DOHH2 (cell line): ENCODE measurements at regions not wholly inside any gene's neighbourhood (a gene's known extent, or its start where the extent isn't known, plus 50 kb on each side); places are given as distances from the start of the nearest gene placed in this dataset.
"Not testable (repeated sequence)": the region's sequence is repeated elsewhere in the genome, so short reads cannot be mapped to it uniquely, and the experiment has no call there.

Source experiments
- H3F3A ChIP-seq: fragments of 200-600 bp; sonication (generic), shearing (Covaris generic); 2 replicates; pipeline ENCODE4 v1.6.0; 2016; ENCODE audit warnings: antibody characterized with exemption, mild to moderate bottlenecking; ENCODE audit not compliant: control insufficient read depth, insufficient read depth
- H3K27ac ChIP-seq: fragments of 200-600 bp; sonication (generic); 2 replicates; pipeline ENCODE4 v1.5.1; 2014; ENCODE audit warnings: low read depth, mild to moderate bottlenecking, low read length, moderate library complexity
- H3K27me3 ChIP-seq: fragments of 200-600 bp; sonication (generic); 2 replicates; pipeline ENCODE4 v1.6.1; 2014; ENCODE audit warnings: mild to moderate bottlenecking, low read length, mixed read lengths; ENCODE audit not compliant: control insufficient read depth
- H3K36me3 ChIP-seq: fragments of 200-600 bp; sonication (generic); 2 replicates; pipeline ENCODE4 v1.6.1; 2014; ENCODE audit warnings: mild to moderate bottlenecking, low read length, moderate library complexity, mixed read lengths; ENCODE audit not compliant: control insufficient read depth
- H3K4me1 ChIP-seq: fragments of 200-600 bp; sonication (generic); 2 replicates; pipeline ENCODE4 v1.6.1; 2014; ENCODE audit warnings: mild to moderate bottlenecking, low read length, mixed read lengths; ENCODE audit not compliant: control insufficient read depth
- H3K4me2 ChIP-seq: fragments of 200-600 bp; sonication (generic); 2 replicates; pipeline ENCODE4 v1.6.0; 2014; ENCODE audit warnings: mild to moderate bottlenecking, low read length, moderate library complexity
- H3K4me3 ChIP-seq: fragments of 200-600 bp; sonication (generic); 2 replicates; pipeline ENCODE4 v1.5.1; 2014; ENCODE audit warnings: mild to moderate bottlenecking, low read length, mixed read lengths
- H3K79me2 ChIP-seq: fragments of 200-600 bp; sonication (generic); 2 replicates; pipeline ENCODE4 v1.6.1; 2014; ENCODE audit warnings: mild to moderate bottlenecking, low read length, mixed read lengths; ENCODE audit not compliant: control insufficient read depth
- H3K9me2 ChIP-seq: fragments of 200-600 bp; sonication (generic); replicated peaks from 2 replicates; pipeline ENCODE4 v1.6.1; 2014; ENCODE audit warnings: mild to moderate bottlenecking, low read length, mixed read lengths; ENCODE audit not compliant: control insufficient read depth
- H3K9me3 ChIP-seq: fragments of 200-600 bp; sonication (generic); 2 replicates; pipeline ENCODE4 v1.6.1; 2014; ENCODE audit warnings: antibody characterized with exemption, low read length, mixed read lengths; ENCODE audit not compliant: control insufficient read depth, insufficient read depth
- H4K20me1 ChIP-seq: fragments of 200-600 bp; sonication (generic); 2 replicates; pipeline ENCODE4 v1.6.0; 2014; ENCODE audit warnings: low read depth, mild to moderate bottlenecking, antibody characterized with exemption, low read length, moderate library complexity; ENCODE audit not compliant: control insufficient read depth, insufficient read depth
- CTCF ChIP-seq: fragments of 200-600 bp; sonication (generic); IDR thresholded peaks from one replicate; pipeline ENCODE4 v1.5.1; 2014; ENCODE audit warnings: antibody characterized with exemption, mild to moderate bottlenecking, low read depth, low read length; ENCODE audit not compliant: poor library complexity, severe bottlenecking
- EZH2phosphoT487 ChIP-seq: fragments of 200-600 bp; sonication (generic); IDR thresholded peaks from 2 replicates; pipeline ENCODE4 v1.6.1; 2017; ENCODE audit warnings: borderline replicate concordance, mild to moderate bottlenecking, antibody characterized with exemption, low read length, moderate library complexity, mixed read lengths

GRCh38 chr2:190748966-190749365 lies 100.1 kb downstream of the NAB1 start:
- H3K4me1 ChIP-seq: no peaks in the 10 kb centered on the region
- H3K27me3 ChIP-seq: peaks cover 3% of the 10 kb centered on the region; the same call in 1 of the 2 replicates
- H3F3A ChIP-seq: no peaks in the 10 kb centered on the region
- no peak overlapping the region for H3K27ac ChIP-seq
- H3K36me3 ChIP-seq: no peaks in the 10 kb centered on the region
- H3K79me2 ChIP-seq: no peaks in the 10 kb centered on the region
- H3K9me2 ChIP-seq: no peaks in the 10 kb centered on the region
- TF ChIP-seq EZH2phosphoT487: no peak
- TF ChIP-seq CTCF: no peak
- no peak overlapping the region for H3K4me2 ChIP-seq
- H3K4me3 ChIP-seq: no peak overlapping the region
- no peaks in the 10 kb centered on the region for H4K20me1 ChIP-seq
- no peaks in the 10 kb centered on the region for H3K9me3 ChIP-seq

GRCh38 chr2:190755772-190756415 lies 107.0 kb downstream of the NAB1 start:
- Histone ChIP-seq H3K9me3 (no peaks in the 10 kb centered on the region), H3K27ac (no peak overlapping the region), H3K4me1 (no peaks in the 10 kb centered on the region), H3K79me2 (no peaks in the 10 kb centered on the region), H4K20me1 (no peaks in the 10 kb centered on the region), H3K9me2 (no peaks in the 10 kb centered on the region), H3F3A (no peaks in the 10 kb centered on the region), H3K4me3 (no peak overlapping the region), H3K27me3 (no peaks in the 10 kb centered on the region), H3K36me3 (no peaks in the 10 kb centered on the region), H3K4me2 (no peak overlapping the region)
- TF ChIP-seq CTCF (no peak), EZH2phosphoT487 (no peak)

- no peak for TF ChIP-seq EZH2phosphoT487
- TF ChIP-seq CTCF: no peak
- Histone ChIP-seq H3K9me3 (no peaks in the 10 kb centered on the region), H3K4me3 (no peak overlapping the region), H3K27me3 (no peaks in the 10 kb centered on the region), H3F3A (no peaks in the 10 kb centered on the region), H3K27ac (no peak overlapping the region), H3K4me1 (no peaks in the 10 kb centered on the region), H4K20me1 (no peaks in the 10 kb centered on the region), H3K9me2 (no peaks in the 10 kb centered on the region), H3K4me2 (no peak overlapping the region), H3K79me2 (no peaks in the 10 kb centered on the region), H3K36me3 (no peaks in the 10 kb centered on the region)
These were observed 110.9 kb downstream of the NAB1 start for GRCh38 chr2:190759749-190760213.

- H3K4me2 ChIP-seq, H3K27ac ChIP-seq, H3K9me3 ChIP-seq, H3K4me1 ChIP-seq, H3K27me3 ChIP-seq, H4K20me1 ChIP-seq, H3K79me2 ChIP-seq, H3K36me3 ChIP-seq, H3F3A ChIP-seq, H3K9me2 ChIP-seq, H3K4me3 ChIP-seq: not testable (repeated sequence)
These were observed 111.7 kb downstream of the NAB1 start for GRCh38 chr2:190760353-190761150.

GRCh38 chr2:190761216-190761615 lies 112.3 kb downstream of the NAB1 start:
- H4K20me1 ChIP-seq, H3K79me2 ChIP-seq, H3K4me3 ChIP-seq, H3K4me1 ChIP-seq, H3K36me3 ChIP-seq, H3K27ac ChIP-seq, H3K9me2 ChIP-seq, H3K4me2 ChIP-seq, H3F3A ChIP-seq, H3K27me3 ChIP-seq, H3K9me3 ChIP-seq: not testable (repeated sequence)
